ENCODE measurements at regions not wholly inside any gene's neighbourhood (a gene's known extent, or its start where the extent isn't known, plus 50 kb on each side); places are given as distances from the start of the nearest gene placed in this dataset.

GRCh38 chr12:30818562-30818961 lies 63.8 kb upstream of the CAPRIN2 start:
- Histone ChIP-seq H3K18ac (ENCODE audit: extremely low read depth, low read length) (no peak overlapping the region), H3K4me2 (ENCODE audit: insufficient read depth in 1 of 2, low read depth in 2 of 2, low read length in 2 of 2) (no peak overlapping the region), H4K8ac (ENCODE audit: extremely low read depth, insufficient read depth, low read length) (no peak overlapping the region), H3K4me1 (replicated peaks in 1 of 4; ENCODE audit: control insufficient read depth in 3 of 4, insufficient read depth in 4 of 4, low read length in 3 of 4) (peaks cover 0 to 6% (median 3%) of the 10 kb centered on the region in 4 experiments; a peak in 6 of 7 replicates), H4K20me1 (replicated peaks in 1 of 2; ENCODE audit: control insufficient read depth in 1 of 2, insufficient read depth in 2 of 2, low read length in 2 of 2) (no peaks in the 10 kb centered on the region), H3K23ac (ENCODE audit: insufficient read length) (no peak overlapping the region), H2BK15ac (ENCODE audit: low read length) (no peak overlapping the region), H3K9ac (replicated peaks in 1 of 4; ENCODE audit: extremely low read depth in 1 of 4, low read depth in 3 of 4, low read length in 3 of 4) (no peak overlapping the region), H3K27ac (ENCODE audit: low read depth, low read length) (no peak overlapping the region), H3K79me2 (ENCODE audit: control insufficient read depth in 1 of 2, insufficient read depth in 2 of 2, low read length in 2 of 2) (no peaks in the 10 kb centered on the region), H3K79me1 (ENCODE audit: low read depth, low read length) (no peaks in the 10 kb centered on the region), H3K36me3 (ENCODE audit: control insufficient read depth in 2 of 4, insufficient read depth in 4 of 4, low read length in 3 of 4) (no peaks in the 10 kb centered on the region), H3K4ac (replicated peaks; ENCODE audit: insufficient read length, low read depth, low read length) (no peak overlapping the region), H2AK5ac (ENCODE audit: low read depth, low read length) (no peak overlapping the region), H3K27me3 (replicated peaks in 1 of 4; ENCODE audit: control insufficient read depth in 3 of 4, extremely low read depth in 1 of 4, insufficient read depth in 3 of 4, low read length in 3 of 4) (peaks cover 0 to 10% (median 8%) of the 10 kb centered on the region in 4 experiments; a peak in 5 of 7 replicates), H3K23me2 (ENCODE audit: low read depth, low read length) (peaks cover 10% of the 10 kb centered on the region; the same call in 1 of the 2 replicates), H4K5ac (ENCODE audit: insufficient read length, low read depth, low read length) (no peak overlapping the region), H4K91ac (replicated peaks; ENCODE audit: insufficient read length, low read length) (no peak overlapping the region), H3K9me3 (ENCODE audit: insufficient read depth in 2 of 2, low read depth in 1 of 2, low read length in 1 of 2) (no peaks in the 10 kb centered on the region), H2BK12ac (ENCODE audit: low read depth, low read length) (no peak overlapping the region), H3K56ac (replicated peaks; ENCODE audit: insufficient read length, low read depth, low read length) (no peak overlapping the region), H2BK5ac (ENCODE audit: low read depth, low read length) (no peak overlapping the region), H2BK120ac (replicated peaks; ENCODE audit: low read depth, low read length) (no peak overlapping the region), H2AFZ (ENCODE audit: low read length) (no peak overlapping the region), H3K4me3 (ENCODE audit: extremely low read depth in 1 of 4, insufficient read depth in 2 of 4, low read depth in 3 of 4, low read length in 4 of 4) (no peak overlapping the region), H2BK20ac (ENCODE audit: low read length) (no peak overlapping the region), H3K14ac (ENCODE audit: insufficient read length) (no peak overlapping the region)
- DNase-seq (ENCODE audit: low read depth in 1 of 2, low spot score in 2 of 2): no peak
- ChIA-PET POLR2A (ENCODE audit: partially characterized antibody) (no interaction called here), CTCF (ENCODE audit: partially characterized antibody) (interaction anchor here (1.6 kb wide), 1 partner anchor 10 kb away, joined by 7 read pairs; no protein-coding TSS in a partner anchor)
- no peak for FAIRE-seq
- WGBS, 2 experiments (ENCODE audit: extremely low coverage in 1 of 2, insufficient coverage in 1 of 2, insufficient read length in 1 of 2, insufficient replicate concordance in 2 of 2, low coverage in 1 of 2, low lambda C conversion rate in 2 of 2, missing lambda C conversion rate in 1 of 2): 100% methylated on average over 1 of the region's 1 CpG; no CpG with 5 or more reads in 1 of the 2 experiments
- TF ChIP-seq ATF3 (IDR thresholded peaks at IDR 0.05; ENCODE audit: insufficient read depth, low read depth, low read length) (no peak), EZH2 (IDR thresholded peaks at IDR 0.05; ENCODE audit: low read depth, low read length, severe bottlenecking) (no peak), USF2 (IDR thresholded peaks at IDR 0.05; ENCODE audit: low read length) (no peak), SIX5 (IDR thresholded peaks at IDR 0.05; ENCODE audit: low read depth, low read length) (no peak), JUN (IDR thresholded peaks at IDR 0.05; ENCODE audit: low read depth, low read length) (no peak), RXRA (IDR thresholded peaks at IDR 0.05; ENCODE audit: insufficient read depth, low read depth, low read length) (no peak), RFX5 (IDR thresholded peaks at IDR 0.05; ENCODE audit: borderline replicate concordance, low read depth, low read length) (no peak), MAX (IDR thresholded peaks at IDR 0.05) (no peak)
